SHP77 treated with DMSO at 0.1 percent for 48 hours (cell line): ENCODE measurements at regions not wholly inside any gene's neighbourhood (a gene's known extent, or its start where the extent isn't known, plus 50 kb on each side); places are given as distances from the start of the nearest gene placed in this dataset.
"Not testable (repeated sequence)": the region's sequence is repeated elsewhere in the genome, so short reads cannot be mapped to it uniquely, and the experiment has no call there.

ENCODE experiments used
- DNase-seq: peaks from one replicate; lab custom pipeline; 2025; lab: John Stamatoyannopoulos, UW

- no peak for DNase-seq
Observed at GRCh38 chr1:191508239-191508638, 650.0 kb upstream of the RGS18 start.

- DNase-seq = not testable (repeated sequence)
Observed at GRCh38 chr1:191511480-191511879, 646.8 kb upstream of the RGS18 start.

DNA sequence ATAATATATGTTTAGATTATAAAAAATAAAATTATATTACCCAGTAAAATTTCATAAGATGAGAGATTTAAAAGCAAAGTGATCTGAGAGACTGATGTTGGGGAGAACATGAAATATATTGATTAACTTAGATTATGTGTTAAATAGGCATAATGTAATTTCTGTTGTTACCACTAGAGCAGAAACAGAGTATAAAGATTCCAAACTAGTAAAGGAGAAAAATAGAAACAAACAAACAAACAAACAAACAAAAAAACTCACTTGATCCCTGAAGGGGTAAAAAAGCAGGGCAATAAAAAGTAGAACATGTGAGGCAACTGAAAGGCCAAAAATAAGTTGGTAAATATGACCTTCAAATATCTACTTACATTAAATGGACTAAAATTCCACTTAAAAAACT lies 640.4 kb upstream of the RGS18 start:
- DNase-seq = no peak

GRCh38 chr1:191519519-191519918 lies 638.7 kb upstream of the RGS18 start:
- no peak for DNase-seq

GRCh38 chr1:191520345-191520744 lies 637.9 kb upstream of the RGS18 start:
- DNase-seq = no peak

DNA sequence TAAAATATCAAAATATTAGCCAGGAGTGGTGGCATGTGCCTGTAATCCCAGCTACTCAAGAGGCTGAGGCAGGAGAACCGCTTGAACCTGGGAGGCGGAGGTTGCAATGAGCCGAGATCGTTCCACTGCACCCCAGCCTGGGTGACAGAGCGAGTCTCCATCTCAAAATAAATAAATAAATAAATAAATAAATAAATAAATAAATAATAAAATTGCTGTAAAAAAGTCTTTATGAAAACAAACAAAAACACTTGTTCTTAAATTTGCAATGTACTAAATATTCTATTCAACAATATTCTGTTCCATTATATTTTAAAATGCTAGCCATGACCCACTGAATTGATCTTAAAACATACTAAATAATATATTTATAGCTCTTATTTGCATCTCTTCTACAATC lies 632.3 kb upstream of the RGS18 start:
- DNase-seq = not testable (repeated sequence)

- no peak for DNase-seq
Observed at GRCh38 chr1:191528275-191528674, 630.0 kb upstream of the RGS18 start.

DNA sequence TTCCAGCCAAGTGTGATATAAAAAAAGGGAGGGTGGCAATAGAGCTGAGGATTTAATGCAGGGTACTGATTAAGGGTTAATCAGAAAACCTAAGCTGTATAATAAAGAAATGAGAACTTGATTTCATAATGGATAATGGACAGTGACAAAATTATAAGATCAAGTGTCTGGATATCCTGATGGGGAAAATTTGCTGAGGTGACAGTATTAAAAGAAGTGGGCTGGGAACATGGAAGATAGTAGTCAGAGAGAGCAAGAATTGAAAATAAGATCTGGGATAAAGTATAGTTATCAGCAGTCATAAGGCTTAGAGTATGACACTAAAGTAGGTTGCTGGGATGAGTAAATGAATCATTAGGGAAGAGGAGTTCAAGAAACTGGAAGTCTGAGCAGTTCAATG lies 627.3 kb upstream of the RGS18 start:
- no peak for DNase-seq

DNA sequence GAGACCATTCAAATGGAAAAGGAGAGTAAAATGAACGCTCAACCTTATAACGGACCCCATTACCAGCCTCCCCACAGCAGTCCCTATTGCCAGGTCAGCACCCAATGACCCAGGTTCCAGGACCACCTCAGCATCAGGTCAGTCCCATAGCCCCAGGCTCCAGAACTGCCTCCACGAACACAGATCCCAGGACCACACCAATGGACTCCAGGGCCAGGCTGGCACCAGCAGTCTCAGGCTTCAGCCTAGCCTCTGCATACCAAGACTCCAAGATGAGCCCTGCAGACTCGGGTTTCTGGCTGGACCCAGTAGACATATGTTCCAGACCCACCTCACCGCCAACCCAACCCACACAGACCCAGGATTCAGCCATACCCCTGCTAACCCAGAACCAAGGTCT lies 625.0 kb upstream of the RGS18 start:
- no peak for DNase-seq

GRCh38 chr1:191536791-191537429 lies 621.4 kb upstream of the RGS18 start:
- DNase-seq = no peak

DNA sequence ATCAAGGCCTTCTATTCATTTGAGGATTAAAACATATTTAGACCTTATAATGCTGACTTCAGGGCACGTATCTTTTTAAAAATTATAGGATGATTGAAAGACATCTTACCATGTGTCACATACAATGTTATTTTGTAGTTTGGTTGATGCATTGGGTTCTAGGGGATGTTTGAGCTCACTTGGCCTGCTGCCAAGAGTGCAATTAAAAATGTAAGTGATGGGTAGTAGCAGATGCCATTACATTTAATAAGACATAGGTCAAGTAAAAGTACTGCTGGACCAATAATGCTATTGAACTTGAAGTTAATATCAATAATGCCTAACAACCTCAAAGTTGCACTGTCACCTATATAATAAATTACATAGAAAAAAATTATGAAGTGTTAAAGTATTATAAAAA lies 616.5 kb upstream of the RGS18 start:
- DNase-seq = no peak

DNA sequence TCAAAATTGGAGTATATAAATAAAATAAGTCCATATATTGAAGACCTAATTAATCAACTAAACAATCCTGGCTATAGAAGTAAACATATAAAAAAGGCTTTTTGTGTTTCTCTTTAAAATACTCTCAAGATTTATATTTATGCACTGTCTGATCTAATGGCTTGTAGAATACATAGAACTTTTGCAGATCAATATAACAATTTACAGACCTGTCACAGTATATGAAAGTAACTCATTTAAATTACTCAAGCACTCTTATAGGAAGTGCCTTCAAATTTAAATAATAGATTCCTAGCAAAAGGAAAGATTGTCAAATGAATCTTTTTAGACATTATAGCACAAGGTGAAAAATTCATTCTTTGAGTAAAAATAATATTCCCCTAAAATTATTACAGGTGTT lies 615.8 kb upstream of the RGS18 start:
- DNase-seq = no peak

- DNase-seq = no peak
Observed at GRCh38 chr1:191546803-191547202, 611.5 kb upstream of the RGS18 start.

DNA sequence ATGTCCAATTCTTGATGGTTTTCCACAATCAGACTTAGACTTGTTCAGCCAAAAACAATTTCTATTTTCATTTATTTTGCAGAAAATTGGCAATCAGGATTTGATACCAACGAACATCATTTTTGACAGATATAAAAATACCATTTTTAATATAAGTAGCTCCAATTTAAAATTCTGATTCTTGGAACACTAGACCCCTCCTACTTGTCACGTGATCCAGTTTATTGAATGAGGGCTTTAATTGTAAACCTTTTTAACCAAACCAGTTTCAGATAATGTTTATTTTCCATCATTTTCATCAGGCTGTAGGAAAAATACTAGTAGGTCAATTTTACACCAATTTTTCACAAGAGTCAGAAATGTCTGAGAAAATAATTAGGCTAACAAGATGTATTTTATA lies 607.2 kb upstream of the RGS18 start:
- no peak for DNase-seq

DNA sequence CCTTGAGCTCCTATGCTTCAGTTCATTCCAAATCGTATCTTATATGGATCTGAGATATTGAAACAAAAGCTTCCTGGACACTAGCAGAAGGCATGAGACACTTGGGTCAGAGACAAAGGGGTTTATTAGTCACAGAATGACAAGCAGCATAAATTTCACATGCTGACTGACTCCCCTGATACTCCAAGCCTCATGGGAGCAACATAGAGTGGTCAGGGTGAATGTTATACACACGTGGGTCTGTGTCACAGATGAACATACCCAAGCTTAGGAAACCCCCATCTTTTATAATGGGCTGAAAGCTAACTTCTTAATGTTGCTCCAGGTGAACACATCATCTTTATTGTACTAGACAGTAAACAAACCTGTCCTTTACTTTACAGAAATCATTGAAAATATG lies 599.9 kb upstream of the RGS18 start:
- DNase-seq = no peak

DNA sequence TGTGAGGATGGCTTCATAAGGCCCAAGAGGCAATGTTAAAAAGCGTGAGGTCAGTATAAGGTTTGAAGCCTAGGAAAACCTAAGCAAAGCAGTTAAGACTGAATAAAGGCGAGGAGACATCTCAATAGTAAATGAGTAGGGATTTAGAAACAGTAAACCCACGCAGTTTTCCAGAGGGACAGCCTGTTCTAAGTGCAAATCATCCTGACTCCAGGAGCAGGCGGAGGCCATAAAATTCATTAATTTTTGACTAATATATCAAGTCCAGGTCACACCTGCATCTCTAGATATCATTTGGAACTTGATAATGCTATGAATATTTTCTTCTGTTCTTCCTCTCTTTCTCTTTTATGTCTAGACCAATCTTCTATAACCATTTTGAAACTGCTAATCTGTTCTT lies 597.0 kb upstream of the RGS18 start:
- no peak for DNase-seq

- no peak for DNase-seq
Observed at GRCh38 chr1:191564275-191564674, 594.0 kb upstream of the RGS18 start.

- DNase-seq = no peak
Observed at GRCh38 chr1:191572479-191572878, 585.8 kb upstream of the RGS18 start.

DNA sequence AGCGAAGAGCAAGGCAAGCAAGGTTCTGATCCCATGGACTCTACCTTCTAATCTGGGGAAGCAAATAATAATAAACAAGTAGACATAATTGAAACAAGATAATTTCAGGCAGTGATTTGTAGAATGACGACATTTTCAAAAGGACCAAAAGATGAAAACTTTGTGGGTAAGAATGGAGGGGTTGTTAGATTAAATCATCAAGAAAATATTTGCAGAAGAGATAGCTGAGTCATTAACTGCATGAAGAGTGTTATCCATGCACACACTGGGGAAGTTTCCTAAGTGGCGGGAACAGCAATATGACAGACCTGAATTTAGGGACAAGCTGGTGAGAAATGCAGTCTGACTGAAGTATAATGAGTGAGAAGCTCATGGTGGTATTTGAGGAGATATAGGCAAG lies 583.1 kb upstream of the RGS18 start:
- no peak for DNase-seq

GRCh38 chr1:191575746-191576145 lies 582.5 kb upstream of the RGS18 start:
- no peak for DNase-seq

DNA sequence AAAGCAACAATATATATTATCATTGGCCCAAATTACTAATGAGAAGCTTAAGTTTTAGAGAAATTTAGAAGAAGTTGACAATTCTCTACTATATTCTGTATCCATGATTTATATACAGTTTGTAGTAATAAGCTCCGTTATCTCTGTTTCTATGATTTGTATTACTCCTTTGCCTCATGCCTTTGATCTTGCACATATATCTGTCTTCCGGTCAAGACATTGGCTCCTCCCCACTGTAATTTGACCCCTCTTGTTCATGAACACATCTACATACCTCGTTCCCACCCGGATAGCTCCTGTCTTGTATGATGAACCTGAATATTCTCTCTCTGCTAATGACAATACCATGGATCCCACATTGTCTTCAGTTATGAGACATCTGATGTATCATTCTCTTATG lies 581.0 kb upstream of the RGS18 start:
- DNase-seq = no peak

- DNase-seq = no peak
Observed at GRCh38 chr1:191578281-191578680, 580.0 kb upstream of the RGS18 start.

GRCh38 chr1:191579019-191579418 lies 579.2 kb upstream of the RGS18 start:
- DNase-seq = no peak

DNA sequence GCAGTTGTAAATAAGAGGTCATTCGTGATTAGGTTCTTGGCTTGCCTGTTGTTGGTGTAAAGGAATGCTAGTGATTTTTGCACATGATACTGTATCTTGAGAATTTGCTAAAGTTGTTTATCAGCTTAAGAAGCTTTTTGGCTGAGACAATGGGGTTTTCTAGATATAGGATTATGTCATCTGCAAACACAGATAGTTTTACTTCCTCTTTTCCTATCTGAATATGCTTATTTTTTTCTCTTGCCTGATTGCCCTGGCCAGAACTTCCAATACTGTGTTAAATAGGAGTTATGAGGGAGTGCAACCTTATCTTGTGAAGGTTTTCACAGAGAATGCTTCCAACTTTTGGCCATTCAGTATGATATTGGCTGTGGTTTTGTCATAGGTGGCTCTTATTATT lies 576.1 kb upstream of the RGS18 start:
- DNase-seq = no peak

GRCh38 chr1:191585095-191585494 lies 573.2 kb upstream of the RGS18 start:
- DNase-seq = no peak
